ENCODE measurements at regions not wholly inside any gene's neighbourhood (a gene's known extent, or its start where the extent isn't known, plus 50 kb on each side); places are given as distances from the start of the nearest gene placed in this dataset.

DNA sequence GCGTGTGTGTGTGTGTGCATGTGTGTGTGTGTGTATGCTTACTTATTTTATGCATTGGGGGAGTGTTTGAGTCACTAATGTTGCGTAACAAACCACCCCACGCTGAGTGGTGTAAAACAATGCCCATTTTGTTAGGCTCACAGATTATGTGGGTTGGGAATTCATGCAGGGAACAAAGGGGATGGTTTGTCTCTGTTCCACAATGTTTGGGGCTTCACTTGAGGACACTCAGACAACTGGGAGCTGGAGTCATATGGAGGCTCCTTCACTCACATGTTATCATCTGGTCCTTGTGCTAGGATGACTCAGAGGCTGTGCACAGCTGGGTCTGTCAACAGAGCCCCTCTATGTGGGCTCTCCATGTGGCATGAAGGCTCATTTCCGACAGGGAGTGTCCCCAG lies 51.3 kb upstream of the LARGE1 start:
- Histone ChIP-seq H3K9me3 (no peaks in the 10 kb centered on the region), H3K27ac (no peak overlapping the region), H3K36me3 (ENCODE audit: low read depth, missing control alignments) (no peaks in the 10 kb centered on the region), H3K4me3 (no peak overlapping the region), H3K4me1 (no peaks in the 10 kb centered on the region), H3K27me3 (no peaks in the 10 kb centered on the region)
- WGBS, 2 donors, result 49 to 79% methylated on average over 4 of the region's 4 CpGs
- TF ChIP-seq, protein P1, sequence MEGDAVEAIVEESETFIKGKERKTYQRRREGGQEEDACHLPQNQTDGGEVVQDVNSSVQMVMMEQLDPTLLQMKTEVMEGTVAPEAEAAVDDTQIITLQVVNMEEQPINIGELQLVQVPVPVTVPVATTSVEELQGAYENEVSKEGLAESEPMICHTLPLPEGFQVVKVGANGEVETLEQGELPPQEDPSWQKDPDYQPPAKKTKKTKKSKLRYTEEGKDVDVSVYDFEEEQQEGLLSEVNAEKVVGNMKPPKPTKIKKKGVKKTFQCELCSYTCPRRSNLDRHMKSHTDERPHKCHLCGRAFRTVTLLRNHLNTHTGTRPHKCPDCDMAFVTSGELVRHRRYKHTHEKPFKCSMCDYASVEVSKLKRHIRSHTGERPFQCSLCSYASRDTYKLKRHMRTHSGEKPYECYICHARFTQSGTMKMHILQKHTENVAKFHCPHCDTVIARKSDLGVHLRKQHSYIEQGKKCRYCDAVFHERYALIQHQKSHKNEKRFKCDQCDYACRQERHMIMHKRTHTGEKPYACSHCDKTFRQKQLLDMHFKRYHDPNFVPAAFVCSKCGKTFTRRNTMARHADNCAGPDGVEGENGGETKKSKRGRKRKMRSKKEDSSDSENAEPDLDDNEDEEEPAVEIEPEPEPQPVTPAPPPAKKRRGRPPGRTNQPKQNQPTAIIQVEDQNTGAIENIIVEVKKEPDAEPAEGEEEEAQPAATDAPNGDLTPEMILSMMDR (IDR thresholded peaks at IDR 0.05), result no peak
- no peak for DNase-seq
- intact Hi-C loops (cut with DNase I; ENCODE audit: low total_unique reads), result no loop called here

DNA sequence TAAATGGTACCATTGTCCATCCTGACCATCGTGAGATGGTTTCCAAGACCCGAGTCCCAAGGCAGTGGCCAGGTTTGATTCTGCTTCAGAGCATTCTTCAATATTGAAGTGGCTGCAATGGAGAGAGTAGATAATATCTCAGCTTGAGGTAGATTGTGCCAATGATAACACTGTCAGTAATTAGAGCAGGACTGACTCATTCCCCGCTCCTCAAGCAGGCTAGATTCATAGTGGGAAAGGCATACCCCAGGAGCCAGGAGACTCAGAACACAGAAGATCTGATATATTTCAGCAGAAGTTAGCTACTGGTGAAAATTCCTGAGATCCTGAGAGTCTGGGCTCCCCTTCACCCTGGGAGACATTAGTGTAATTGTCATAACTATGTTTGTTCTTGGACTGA lies 55.6 kb upstream of the LARGE1 start:
- TF ChIP-seq, protein P1 (IDR thresholded peaks at IDR 0.05), result no peak
- TF ChIP-seq POLR2A (IDR thresholded peaks at IDR 0.05), result no peak
- 86 to 88% methylated on average over 3 of the region's 3 CpGs for WGBS, 2 donors
- H3K27me3 ChIP-seq, result no peaks in the 10 kb centered on the region

DNA sequence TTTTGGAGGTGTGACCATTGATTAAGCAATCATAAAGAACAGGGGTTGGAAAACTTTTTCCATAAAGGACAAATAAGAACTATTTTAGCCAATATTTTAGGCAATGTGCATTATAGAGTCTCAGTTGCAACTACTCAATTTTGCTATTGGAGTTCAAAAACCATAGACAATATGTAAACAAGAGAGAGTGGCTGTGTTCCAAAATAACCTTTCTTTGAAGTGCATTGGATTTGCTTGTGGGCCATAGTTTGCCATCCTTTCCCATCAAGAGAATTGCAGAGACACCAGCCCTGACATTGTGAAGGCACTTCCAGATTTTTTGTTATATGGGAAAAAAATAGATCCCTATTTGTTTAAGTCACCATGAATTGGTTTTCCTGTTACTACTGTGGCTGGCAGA lies 63.3 kb upstream of the LARGE1 start:
- TF ChIP-seq, protein P1 (IDR thresholded peaks at IDR 0.05), result no peak
- TF ChIP-seq POLR2A (IDR thresholded peaks at IDR 0.05), result no peak
- no peaks in the 10 kb centered on the region for H3K9me3 ChIP-seq
- intact Hi-C loops (cut with DNase I; ENCODE audit: low total_unique reads), result no loop called here

More for the DNA sequence above, 55.6 kb upstream of the LARGE1 start:
- Histone ChIP-seq H3K36me3 (ENCODE audit: low read depth, missing control alignments) (no peaks in the 10 kb centered on the region), H3K9me3 (no peaks in the 10 kb centered on the region), H3K27ac (no peak overlapping the region), H3K4me1 (no peaks in the 10 kb centered on the region), H3K4me3 (no peak overlapping the region)
- no peak for DNase-seq
- intact Hi-C loops (cut with DNase I; ENCODE audit: low total_unique reads), result no loop called here

DNA sequence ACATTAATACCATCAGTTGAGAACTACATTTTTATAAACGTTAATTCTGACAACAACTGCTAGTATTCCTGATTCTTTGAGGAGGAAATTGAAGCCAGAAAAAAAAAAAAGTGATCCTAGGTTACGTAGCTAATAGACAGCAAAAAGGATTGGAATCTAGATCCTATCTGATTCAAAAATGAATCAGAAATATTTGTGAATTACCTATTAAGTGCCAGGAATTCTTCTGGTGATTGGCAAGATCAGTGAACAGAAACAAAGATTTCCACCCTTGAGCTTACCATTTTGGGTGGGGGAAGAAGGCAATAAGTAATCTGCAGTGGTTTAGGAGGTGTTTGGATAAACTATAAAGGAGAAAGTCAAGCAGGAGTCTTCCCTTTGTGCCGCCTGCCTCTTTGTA lies 63.9 kb upstream of the LARGE1 start:
- Histone ChIP-seq H3K27ac (no peak overlapping the region), H3K36me3 (ENCODE audit: low read depth, missing control alignments) (no peaks in the 10 kb centered on the region), H3K4me3 (no peak overlapping the region), H3K4me1 (no peaks in the 10 kb centered on the region), H3K9me3 (no peaks in the 10 kb centered on the region), H3K27me3 (no peaks in the 10 kb centered on the region)
- DNase-seq, result no peak
- 76 to 86% methylated on average over 3 of the region's 3 CpGs for WGBS, 2 donors
- intact Hi-C loops (cut with DNase I; ENCODE audit: low total_unique reads), result no loop called here
- TF ChIP-seq, protein P1 (IDR thresholded peaks at IDR 0.05), result no peak
- no peak for TF ChIP-seq POLR2A (IDR thresholded peaks at IDR 0.05)

More for the DNA sequence above, 63.3 kb upstream of the LARGE1 start:
- Histone ChIP-seq H3K4me1 (no peaks in the 10 kb centered on the region), H3K27ac (no peak overlapping the region), H3K4me3 (no peak overlapping the region), H3K36me3 (ENCODE audit: low read depth, missing control alignments) (no peaks in the 10 kb centered on the region), H3K27me3 (no peaks in the 10 kb centered on the region)
- DNase-seq, result no peak

DNA sequence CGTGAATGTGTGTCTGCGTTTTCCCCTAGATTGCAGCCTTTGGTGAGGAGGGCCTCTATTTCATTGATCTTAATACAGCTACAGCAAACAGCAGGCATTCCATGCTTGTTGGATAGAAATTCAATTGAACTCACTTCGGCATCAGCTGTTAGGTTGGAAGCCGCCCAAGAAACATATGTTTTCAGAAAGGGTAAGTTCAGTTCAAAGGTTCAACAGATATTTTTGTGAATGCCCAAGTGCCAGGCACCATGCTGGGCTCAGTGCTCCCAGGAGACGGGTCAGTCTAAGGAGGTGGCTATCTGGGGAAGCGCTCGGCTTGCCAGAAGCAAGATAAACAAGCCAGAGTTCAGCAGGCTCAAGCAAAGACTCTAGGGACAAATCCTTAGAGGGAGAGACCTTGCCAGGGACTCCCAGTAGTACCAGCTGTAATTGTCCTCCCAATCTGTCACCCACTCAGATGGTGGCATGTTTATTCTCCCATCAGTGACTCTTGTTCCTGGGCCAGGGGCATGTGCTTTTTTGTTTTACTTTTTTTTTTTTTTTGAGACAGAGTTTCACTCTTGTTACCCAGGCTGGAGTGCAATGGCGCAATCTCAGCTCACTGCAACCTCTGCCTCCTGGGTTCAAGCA lies 64.5 kb upstream of the LARGE1 start:
- intact Hi-C loops (cut with DNase I; ENCODE audit: low total_unique reads), result no loop called here
- no peaks in the 10 kb centered on the region for H3K27me3 ChIP-seq
- TF ChIP-seq POLR2A (IDR thresholded peaks at IDR 0.05), result no peak
- TF ChIP-seq, protein P1 (IDR thresholded peaks at IDR 0.05), result no peak
- no peak overlapping the region for H3K27ac ChIP-seq
- no peak for DNase-seq
- H3K36me3 ChIP-seq (ENCODE audit: low read depth, missing control alignments), result no peaks in the 10 kb centered on the region
- H3K4me1 ChIP-seq, result no peaks in the 10 kb centered on the region
- H3K4me3 ChIP-seq, result no peak overlapping the region
- 69 to 72% methylated on average over 8 of the region's 8 CpGs for WGBS, 2 donors
- H3K9me3 ChIP-seq, result no peaks in the 10 kb centered on the region

Data from testis (tissue), 2 donors.